ENCODE measurements at regions not wholly inside any gene's neighbourhood (a gene's known extent, or its start where the extent isn't known, plus 50 kb on each side); places are given as distances from the start of the nearest gene placed in this dataset.

DNA sequence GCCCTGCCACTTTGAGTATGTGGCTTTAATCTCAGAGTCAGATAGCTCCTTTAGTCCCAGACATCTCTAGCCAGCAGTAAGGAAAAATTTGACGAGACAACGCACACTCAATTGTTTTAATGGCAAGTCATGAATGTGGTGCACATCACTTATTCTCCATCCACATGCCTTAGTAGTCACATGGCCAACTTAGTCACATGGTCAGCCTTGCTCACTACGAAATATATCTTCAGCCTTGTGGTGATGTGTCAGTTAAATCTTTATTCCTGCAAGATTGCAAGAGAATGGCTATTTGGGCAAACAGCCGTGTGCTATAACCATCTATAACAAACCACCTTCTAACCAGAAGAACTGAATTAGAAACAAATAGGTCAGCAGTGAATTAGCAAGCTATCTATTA is 871.1 kb upstream of the CELF2 start:
- no peak for DNase-seq (ENCODE audit: low read depth in 4 of 4, low spot score in 2 of 4)

DNA sequence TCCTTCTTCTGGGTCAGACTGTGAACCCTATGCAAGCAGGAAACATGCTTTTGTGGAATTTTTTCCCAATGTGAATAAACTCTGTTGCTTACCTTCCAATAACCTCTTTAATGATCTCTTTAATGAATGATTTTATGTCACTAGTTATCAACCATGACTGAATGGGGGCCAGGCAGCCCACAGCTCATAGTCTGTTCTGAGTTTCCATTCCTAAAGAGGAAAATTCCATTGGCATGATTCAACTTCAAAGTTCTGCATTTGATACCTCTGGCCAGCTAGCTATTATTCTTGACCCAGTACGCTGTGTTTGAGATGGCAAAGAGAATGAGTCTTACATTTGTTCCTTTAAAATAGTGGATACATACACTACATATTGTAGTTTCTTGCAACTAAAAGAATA is 867.8 kb upstream of the CELF2 start:
- no peak for DNase-seq (ENCODE audit: low read depth in 4 of 4, low spot score in 2 of 4)

DNA sequence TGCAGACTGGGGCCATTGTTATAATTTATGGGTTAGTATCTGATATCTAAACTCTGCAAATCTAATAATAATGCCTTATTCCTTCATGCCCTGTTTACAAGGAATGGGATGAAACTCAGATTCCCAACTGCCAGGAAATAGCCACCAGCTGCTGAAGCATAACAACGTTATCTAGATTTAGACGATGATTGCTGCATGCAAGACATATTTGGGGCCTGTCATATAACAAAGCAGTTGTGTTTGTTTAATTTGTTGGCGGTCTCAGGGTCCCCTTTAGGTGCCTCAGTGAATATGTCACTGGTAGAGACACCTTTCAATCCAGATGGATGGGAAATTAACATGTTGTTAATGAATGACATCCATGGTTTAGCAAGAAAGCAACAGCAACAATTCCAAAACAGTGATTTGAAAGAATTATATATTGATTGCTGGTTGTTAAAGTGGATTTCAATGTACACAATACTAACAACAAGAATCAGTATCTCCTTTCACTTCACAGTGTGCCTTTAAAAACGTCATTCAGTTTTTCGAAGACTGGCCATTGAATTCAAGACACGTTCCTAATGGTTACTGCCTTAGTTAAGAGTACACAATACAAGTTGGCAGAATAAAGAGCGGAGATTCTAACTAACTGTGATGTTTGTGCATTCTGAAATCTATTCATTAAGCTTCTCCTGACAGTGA is 860.6 kb upstream of the CELF2 start:
- DNase-seq (ENCODE audit: low read depth in 4 of 4, low spot score in 2 of 4), result no peak

DNA sequence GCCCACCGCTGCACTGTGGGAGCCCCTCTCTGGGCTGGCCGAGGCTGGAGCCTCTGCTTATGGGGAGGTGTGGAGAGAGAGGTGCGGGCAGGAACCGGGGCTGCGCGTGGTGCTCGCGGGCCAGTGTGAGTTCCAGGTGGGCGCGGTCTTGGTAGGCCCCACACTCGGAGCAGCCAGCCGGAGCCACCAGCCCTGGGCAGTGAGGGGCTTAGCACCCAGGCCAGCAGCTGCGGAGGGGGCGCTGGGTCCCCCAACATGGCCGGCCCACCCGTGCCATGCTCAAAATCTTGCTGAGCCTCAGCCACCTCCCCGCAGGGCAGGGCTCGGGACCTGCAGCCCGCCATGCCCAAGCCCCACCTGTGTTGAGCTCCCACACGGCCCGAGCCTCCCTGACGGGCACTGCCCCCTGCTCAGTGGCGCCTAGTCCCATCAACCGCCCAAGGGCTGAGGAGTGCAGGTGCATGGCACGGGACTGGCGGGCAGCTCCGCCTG is 856.8 kb upstream of the CELF2 start:
- DNase-seq (ENCODE audit: low read depth in 4 of 4, low spot score in 2 of 4), result no peak

DNA sequence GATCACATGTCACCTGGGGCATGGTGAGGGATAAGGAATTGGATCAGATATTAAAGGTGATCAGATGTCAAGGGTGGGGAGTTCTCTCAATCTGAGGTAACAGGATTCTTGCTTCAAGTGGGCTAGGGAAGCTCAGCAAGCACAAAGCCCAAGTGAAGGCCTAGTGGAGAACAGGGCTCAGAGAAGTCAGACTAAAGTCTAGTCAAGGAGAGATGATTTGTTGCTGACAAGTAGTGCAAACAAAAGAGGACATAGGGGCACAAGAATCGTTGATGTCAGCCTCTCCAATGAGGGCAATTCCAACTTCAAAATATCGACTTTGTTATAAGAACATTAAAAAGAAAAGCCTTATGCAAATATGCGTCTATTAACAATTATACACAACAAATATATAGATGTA is 852.8 kb upstream of the CELF2 start:
- no peak for DNase-seq (ENCODE audit: low read depth in 4 of 4, low spot score in 2 of 4)

DNA sequence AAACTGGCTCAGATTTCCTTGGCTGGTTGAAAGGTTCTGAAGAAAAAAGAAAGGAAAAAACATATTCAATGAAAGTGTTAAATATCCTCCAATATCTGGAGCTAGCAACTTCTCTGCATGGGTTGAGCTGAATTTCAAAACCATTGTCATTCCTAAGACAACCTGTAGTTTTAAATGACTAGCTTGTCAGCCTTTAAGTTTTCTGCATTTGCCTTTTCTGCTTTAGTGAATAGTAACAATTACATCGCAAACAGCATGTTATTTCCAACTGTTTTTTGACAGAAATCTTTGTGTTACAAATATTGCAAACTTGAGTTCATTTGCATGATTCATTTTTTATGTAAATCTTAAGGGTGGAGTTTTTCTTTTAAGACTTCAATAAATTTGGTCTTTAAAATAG is 852.3 kb upstream of the CELF2 start:
- DNase-seq (ENCODE audit: low read depth in 4 of 4, low spot score in 2 of 4), result no peak

DNA sequence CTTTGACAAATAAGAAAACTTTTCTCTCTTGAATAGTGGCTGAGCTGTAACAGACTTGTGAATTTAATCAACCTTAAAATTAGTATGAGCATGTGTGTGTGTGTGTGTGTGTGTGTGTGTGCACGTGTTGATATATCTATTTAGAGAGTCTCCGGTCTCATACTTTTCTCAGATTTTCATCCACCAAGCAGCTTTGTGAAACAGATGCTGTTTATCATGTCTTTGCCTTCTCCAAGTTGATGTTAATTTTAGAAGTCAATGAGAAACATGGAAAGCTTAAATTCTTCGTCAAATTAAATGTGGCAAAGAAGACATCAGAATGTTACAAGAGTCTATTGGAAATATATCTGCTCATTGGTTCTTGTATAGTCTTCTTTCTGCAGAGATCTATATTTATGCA is 839.2 kb upstream of the CELF2 start:
- DNase-seq (ENCODE audit: low read depth in 4 of 4, low spot score in 2 of 4), result no peak

DNA sequence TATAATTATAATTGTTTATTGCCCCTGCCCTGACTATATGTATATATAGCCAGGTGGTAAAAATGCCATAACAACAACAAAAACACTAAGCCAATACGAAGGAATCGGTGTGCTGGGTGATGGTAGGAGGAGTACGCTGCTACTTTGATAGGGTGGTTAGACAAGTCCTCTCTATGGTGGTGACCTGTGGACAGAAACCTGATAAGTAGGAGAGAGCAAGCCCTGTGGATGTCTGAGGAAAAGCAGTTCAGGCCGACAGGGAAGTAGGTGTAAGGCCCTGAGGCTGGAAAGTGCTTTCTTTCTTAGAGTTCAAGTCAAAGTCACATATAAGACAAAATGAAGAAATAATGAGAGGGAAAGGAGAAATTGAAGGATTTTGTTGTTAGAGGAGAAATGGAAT is 823.8 kb upstream of the CELF2 start:
- DNase-seq (ENCODE audit: low read depth in 4 of 4, low spot score in 2 of 4), result no peak

DNA sequence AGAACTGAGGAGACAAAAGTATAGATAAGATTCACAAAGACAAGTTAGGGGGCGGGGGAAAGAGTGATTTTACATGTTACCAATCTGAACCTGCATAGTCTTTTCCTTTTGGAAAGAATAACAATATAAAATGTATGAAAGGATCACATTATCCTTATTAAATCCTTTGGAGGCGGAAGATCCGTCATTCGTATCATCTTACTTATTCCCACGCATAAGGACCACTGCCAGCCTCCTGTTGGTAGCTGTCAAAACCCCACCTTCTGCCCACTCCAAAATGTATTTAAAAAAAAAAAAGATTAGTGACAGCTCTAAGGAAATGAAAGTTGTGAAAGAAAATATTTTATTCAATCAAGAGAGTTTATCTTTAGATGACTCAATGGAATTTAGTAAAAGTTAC is 821.0 kb upstream of the CELF2 start:
- no peak for DNase-seq (ENCODE audit: low read depth in 4 of 4, low spot score in 2 of 4)

DNA sequence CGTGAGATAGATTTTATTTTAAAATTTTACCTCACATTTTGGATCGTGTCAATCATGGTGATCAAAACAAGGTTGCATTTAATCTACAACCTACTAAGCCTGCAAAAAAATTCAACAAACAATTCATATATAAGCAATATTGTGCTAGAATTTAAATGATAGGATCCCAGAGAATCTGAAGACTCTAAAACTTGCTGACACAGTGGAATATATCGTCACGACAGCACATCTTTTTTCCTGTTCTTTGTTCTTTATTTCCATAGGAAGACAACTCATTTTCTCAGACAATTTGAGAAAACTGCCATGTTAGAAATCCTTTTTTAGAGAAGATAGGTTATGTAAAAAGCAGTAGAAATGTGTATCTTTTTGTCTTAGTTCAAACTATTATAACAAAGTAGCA is 820.2 kb upstream of the CELF2 start:
- no peak for DNase-seq (ENCODE audit: low read depth in 4 of 4, low spot score in 2 of 4)

DNA sequence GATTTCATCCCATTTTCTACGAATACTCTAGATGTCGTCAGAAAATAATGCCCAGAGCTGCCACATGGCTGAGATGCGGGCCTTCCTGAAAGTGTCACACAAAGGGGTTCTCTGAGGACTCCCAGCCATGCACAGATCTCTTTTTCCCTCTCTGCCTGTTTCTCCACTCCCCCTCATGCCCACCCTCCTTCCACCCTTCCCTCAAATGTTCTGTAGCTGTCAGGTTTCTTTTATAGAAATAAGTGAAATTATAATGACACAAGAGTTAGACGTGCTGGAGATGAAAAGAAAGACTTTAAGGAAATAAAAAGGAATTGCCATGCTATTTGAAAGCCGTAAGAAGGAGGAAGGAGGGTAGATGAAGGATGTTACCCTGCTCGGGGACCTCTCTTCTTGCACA is 819.3 kb upstream of the CELF2 start:
- DNase-seq (ENCODE audit: low read depth in 4 of 4, low spot score in 2 of 4), result no peak

DNA sequence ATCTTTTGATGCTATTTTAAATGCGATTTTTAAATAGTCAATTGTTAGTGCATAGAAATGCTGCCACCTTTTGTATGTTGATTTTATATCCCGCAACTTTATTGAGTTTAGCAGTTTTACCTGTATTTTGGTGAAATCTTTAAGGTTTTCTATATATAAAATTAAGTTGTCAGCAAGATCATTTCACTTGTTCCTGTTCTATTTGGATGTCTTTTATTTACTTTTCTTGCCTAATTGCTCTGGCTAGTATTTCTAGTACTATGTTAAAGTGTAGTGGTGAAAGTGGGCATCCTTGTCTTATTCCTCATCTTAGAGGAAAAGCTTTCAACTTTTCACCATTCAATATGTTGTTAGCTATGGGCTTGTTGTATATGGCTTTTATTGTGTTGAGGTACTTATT is 813.3 kb upstream of the CELF2 start:
- DNase-seq (ENCODE audit: low read depth in 4 of 4, low spot score in 2 of 4), result no peak

DNA sequence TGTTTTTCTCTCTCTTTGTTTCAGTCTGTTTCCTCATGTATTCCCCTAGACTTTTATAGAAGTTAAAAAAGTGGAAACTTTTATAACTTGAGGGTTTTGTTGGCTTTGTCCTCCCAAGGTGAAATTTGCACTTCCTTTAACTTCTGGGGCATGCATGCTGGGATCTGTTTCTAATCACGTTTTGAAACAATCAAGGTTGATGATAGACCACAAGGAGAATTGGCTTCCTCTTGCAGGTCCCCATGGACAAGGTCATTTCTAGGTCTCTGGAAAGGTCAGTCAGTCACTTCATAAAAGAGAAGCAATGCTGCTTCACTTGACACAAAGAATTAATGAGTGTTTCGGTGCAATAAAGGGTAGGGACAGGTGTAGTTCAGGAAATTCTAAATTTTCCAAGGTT is 811.8 kb upstream of the CELF2 start:
- no peak for DNase-seq (ENCODE audit: low read depth in 4 of 4, low spot score in 2 of 4)

DNA sequence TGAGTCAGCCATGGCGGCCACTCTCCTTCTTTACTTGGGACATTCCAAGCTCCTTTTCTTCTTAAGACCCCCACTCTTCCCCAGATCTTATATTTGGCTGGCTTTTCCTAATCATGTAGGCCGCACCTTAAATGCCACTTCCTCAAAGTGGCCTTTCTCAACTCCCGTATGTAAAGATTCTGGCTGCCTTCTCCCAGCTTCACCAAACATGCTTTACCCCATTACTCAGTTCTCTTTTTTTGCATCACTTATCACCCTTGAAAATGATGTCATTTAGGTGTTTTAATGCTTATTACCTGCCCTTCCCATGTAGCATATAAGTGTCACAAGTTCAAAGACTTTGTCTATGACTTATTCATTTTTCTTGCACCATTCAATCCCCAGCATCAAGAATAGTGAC is 810.1 kb upstream of the CELF2 start:
- DNase-seq (ENCODE audit: low read depth in 4 of 4, low spot score in 2 of 4), result no peak

DNA sequence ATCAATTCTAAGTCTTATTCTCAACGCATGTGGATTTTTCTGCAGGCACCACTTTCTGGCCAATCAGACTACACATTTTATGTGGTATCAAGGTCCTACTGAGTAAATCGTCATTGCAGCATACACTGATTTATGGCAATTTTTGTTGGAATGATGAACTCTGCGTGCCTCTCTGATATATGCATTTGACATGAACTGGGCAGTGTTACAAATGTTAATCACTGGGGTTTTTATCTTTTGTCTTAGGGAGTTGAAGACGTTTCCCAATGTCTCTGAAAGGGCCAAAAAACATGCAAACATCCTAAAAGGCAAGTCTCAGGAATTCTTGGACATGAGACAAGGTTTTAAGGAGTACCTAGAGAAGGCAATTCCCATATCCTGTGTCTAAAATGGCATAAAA is 809.5 kb upstream of the CELF2 start:
- DNase-seq (ENCODE audit: low read depth in 4 of 4, low spot score in 2 of 4), result no peak

DNA sequence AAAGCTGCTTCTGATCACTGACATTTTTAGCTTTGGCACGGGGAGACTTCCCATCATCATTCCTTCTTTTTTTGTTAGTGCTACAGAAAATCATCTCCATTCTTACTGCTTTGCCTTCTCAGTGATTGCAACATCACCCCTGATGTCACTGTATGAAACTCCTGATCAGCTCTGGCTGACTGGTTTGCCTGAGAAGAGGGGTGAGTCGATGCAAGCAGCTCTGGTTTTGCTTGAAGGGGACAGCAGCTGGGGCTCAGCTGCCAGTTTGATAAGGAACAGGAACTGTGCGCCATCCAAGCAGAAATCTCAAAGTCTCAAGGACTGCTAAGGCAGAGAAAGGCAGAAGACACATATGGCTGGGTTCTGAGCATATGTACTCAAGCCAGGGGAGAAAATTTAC is 808.5 kb upstream of the CELF2 start:
- no peak for DNase-seq (ENCODE audit: low read depth in 4 of 4, low spot score in 2 of 4)

DNA sequence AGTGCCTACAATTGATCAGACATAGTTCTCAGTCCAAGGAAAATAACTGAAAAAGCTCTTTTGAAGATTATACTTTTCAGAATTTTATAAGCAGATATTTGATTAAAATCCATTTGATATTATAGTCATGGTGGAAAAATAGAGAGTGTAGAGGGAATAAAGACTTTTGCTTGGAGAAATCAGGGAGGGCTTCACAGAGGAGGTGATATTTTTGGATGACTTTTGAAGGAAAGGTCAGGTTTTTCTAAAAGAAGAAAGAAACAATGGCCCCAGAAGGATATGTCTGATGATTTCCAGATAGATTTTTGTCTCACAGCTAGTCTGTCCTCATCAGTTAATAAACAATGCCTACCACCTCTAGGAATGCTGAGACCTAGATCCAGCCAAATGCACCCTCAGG is 806.3 kb upstream of the CELF2 start:
- no peak for DNase-seq (ENCODE audit: low read depth in 4 of 4, low spot score in 2 of 4)

DNA sequence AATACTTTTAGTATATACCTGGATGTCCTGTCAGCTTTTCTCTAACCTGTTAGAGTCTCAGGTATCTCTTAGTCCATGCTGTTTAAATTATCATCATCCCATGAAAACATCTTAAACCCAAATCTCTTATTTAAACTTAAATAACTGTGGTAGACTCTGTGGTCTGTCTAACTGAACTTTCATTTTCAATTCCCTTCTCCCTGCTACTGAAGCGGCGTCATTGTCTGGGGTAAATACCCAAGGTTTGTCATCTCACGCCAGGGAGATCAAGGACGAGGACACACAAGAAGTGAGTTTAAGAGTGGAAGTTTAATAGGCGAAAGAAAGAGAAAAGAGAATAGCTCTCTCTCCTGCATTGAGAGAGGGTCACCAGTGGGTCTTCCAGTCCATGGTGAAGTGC is 804.4 kb upstream of the CELF2 start:
- no peak for DNase-seq (ENCODE audit: low read depth in 4 of 4, low spot score in 2 of 4)

DNA sequence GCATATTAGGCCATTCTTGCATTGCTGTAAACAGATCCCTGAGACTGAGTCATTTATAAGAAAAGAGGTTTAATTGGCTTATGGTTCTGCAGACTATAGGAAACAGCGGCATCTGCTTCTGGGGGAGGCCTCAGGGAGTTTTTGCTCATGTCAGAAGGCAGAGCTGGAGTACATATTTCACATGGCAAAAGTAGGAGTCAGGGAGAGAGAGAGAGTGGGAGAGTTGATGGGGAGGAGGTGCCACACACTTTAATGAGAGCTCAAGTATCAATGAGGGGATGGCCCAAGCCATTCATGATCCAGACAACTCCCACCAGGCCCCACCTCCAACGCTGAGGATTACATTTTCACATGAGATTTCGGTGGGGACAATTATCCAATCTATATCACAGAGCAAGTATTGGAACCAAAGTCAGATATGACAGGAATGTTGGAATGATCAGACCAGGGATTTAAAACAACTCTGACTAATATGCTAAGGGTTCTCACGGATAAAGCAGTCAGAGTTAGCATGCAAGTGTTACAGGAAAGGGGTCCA is 795.3 kb upstream of the CELF2 start:
- no peak for DNase-seq (ENCODE audit: low read depth in 4 of 4, low spot score in 2 of 4)

DNA sequence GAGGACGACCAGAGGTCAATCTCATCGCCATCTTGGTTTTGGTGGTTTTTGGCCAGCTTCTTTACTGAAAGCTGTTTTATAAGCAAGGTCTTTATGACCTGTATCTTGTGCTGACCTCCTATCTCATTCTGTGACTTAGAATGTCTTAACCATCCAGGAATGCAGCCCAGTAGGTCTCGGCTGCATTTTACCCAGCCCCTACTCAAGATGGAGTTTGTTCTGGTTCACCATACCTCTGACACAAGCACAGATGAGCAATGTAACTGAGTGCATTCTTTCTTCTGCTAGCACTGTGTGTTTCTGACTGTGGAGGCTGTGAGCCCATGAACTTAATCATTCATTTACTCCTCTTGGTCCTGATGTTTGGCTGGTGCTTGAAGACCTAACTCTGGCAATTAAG is 794.5 kb upstream of the CELF2 start:
- DNase-seq (ENCODE audit: low read depth in 4 of 4, low spot score in 2 of 4), result no peak

DNA sequence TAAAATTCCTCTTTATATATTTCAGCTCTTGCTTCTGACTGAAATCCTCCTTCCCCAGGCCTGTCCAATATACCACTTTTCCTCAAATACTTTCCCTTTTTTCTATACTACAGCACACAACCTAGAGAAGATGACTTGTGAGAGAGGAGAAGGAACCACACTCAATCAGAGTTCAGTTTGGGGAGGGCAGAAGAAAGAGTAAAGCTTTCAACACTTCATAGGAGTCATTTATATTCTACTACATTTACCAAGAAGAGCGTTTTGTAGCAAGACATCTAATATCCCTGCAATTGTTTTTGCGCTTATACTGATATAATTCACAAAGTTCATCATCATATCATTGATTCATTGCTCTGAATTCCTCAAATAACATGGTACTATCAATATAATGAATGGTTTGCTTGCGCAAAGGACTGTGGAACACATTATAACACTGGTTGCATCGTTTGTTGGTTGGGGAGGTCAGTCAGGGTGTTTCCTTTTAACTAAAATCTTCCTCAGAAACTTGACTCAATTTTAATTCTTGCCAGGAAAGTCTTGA is 792.5 kb upstream of the CELF2 start:
- no peak for DNase-seq (ENCODE audit: low read depth in 4 of 4, low spot score in 2 of 4)

DNA sequence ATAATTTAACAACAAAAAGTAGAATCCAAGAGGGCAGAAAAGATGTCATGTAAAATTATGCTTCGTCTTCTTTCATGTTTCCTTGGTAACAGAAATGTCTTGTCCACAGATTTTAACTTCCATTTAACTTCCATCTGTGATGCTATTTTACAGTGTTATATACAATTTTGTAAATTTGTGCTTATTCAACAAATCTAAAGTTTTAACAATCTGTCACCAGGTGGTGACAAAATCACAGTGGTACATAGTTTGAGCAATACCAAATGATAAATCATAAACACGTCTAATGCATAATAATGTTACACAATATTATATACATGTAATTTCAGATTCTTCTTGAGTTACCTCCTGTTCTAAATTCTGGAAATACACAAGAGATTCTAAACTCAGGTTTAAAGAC is 784.4 kb upstream of the CELF2 start:
- DNase-seq (ENCODE audit: low read depth in 4 of 4, low spot score in 2 of 4), result no peak

DNA sequence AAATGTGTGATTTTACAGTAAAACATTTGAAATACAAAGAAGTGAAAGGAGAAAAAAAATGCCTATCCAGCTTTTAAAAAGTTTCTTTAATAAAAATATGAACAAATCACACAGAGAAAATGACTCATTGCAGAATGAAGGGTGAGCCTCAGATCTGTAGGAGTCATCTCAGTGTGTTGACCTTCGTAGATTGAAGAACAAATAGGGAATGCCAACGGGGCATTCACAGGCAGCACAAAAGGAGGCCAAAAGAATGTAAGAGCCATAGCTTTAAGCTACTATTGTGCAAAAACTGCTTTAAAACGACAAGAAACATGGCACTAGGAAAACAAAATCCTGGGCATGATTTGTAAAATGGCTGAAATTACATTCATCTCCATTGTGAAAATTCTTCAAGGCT is 782.7 kb upstream of the CELF2 start:
- DNase-seq (ENCODE audit: low read depth in 4 of 4, low spot score in 2 of 4), result no peak

Measured in left renal cortex interstitium (tissue), 4 donors.